GM19463 (cell line): ENCODE measurements at regions not wholly inside any gene's neighbourhood (a gene's known extent, or its start where the extent isn't known, plus 50 kb on each side); places are given as distances from the start of the nearest gene placed in this dataset.

Experiments used
- ATAC-seq: cut with Tn5 transposase; IDR thresholded peaks from one replicate; pipeline ENCODE4 v1.9.1; 2021; ENCODE audit warnings: mild to moderate bottlenecking, moderate library complexity; ENCODE audit not compliant: unreplicated experiment

DNA sequence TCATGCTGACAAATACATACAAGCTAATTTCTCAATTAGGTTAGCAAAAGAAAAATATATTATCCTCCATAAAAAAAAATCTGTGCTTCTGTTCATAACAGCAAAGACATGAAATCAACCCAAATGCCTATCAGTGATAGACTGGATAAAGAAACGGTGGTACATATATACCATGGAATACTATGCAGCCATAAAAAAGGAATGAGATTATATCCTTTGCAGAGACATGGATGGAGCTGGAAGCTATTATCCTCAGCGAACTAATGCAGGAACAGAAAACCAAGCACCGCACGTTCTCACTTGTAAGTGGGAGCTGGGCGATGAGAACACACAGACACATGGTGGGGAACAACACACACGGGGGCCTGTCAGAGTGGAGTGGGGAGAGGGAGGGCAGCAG is 84.0 kb upstream of the PALMD start:
- no peak for ATAC-seq

DNA sequence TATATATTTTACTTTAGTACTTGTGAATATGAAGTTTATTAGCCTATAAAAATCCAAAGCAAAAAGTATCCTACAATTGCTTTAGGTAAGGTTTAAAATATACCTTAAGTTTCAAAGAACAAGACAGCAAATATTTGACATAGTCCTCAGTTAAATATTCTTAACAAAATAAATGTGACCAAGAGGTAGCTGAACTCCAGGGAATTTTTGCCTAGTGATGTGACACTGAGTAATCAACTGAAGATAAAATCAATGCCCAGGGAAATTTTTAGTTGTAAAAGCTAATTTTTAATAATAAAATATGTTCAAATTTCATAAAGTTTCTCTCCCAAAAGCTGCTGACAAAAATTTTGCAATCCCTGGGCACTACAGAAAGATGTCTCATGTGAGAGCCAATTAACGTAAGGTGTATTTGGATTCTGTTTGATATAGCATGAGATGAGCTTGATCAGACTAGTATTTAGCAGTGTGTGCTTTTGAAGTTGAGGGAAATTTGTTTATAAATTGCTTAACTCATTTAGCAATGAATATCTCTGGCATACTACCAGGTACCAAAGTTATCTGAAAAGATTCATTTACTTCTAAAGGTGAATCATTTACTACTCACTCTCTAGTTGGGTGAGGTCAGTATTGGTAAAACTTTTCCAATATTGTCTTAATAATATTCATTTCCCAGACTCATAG is 80.2 kb upstream of the PALMD start:
- no peak for ATAC-seq

DNA sequence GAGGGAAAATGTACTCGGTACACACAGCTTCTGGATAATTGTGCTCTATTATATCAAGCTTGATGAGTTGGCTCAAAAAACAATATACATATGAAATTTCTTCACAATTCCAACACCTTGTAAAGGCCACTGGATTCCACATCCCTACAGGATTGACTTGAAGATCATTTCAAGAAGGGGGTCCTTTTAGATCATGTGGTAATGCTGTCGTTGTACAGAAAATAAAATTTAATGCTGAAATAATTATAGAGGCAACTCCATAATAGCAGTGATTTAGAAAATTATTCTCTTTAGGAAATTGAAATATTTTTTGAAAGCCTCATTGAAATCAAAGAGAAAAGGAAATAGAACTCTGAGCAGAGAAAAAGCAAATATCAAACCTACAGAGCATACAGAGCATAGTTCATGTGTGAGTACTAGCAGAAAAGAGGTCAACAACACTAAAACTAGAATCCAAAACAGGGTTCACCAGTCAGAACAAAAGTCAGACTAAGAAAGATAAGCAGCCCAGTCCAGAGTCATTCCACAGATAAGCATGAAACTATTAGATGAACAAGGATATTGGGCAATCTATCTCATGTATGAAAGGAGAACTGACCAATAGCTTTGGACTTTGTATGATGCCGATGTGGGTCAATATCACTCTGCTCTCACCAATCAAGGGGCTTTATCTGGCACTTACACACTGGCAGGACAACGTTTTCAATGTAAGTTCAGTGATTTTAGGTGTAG is 79.5 kb upstream of the PALMD start:
- ATAC-seq = no peak

DNA sequence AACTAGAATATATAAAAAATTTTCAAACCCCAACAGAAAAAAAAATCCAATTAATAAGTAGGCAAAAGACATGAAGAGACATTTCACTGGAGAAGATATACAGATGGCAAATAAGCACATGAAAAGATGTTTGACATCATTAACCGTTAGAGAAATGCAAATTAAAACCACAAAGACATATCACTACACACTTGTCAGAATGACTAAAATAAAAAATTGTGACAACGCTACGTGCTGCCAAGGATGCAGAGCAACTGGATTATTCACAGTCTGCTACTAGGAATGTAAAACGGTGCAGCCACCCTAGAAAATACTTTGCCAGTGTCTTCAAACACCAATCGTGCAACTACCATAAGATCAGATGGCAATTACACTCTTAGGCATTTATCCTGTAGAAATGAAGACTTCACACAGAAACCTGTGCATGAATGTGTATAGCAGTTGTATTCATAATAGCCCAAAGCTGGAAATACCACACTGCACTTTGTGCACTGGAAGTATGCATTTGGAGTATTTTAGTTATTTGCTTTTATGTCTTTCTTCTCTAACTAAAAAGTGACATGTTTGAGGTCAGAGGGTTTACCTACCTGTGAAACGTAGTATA is 75.3 kb upstream of the PALMD start:
- ATAC-seq = no peak

DNA sequence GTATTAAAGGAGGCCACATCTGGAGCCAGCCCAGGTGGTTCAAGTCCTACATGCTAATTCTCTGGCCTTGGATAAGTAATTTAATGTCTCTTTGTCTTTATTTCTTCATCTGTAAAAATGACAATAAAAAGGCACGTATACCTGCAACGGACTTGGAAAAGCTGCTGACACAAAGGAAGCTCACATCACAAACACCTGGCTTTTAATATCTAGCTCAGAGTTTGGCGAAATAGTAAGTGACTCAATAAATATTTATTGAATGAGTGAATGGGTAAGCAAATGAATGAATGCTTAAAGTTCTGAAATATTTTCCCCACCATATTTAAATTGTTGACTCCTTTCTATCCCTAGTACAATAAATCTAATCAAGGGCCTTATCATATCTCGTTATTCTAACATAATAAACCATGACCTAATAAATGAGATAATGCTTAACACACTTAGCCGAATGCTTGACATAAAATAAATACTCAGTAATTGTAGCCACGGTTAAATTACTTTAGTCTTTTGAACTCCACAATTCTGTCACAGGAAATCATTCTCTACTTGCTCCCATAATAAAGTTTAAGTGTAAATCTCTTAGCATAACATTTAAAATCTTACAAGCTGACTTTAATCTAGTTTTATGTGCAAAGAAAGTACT is 74.7 kb upstream of the PALMD start:
- no peak for ATAC-seq

DNA sequence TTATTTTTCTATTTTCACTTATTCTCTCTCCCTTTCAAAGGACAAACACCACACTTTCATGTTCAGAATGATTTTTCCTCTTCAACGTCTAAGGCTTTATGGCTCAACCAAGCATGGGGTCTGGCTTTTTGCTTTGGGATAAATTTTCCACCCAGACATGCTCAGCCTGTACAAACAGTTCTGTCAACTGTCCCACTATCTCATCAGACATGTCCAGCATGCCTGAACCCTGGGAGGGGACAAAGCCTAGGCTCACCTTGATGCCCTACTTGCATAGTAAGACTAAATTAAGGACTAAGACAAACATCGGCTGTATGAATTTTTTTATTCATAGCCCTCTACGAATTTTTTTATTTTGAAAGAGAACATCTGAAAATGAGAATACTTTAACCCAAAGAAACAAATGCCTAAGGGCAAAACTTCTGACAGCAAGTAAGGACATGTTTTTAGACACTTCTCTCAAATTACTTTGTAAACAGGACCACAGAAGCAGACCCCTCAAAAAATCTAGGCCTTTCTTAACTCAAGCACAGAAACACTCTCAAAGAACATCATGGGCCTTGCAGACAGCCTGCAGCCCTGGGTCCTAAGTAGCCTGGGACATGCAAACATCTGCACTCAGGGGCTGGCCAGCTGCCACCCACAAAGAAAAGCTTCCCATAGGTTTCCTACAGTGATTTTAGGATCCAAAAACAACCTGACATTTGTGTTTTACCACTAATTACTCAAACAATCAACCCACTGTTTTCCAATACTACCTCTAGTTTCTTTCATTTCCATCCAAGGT is 72.3 kb upstream of the PALMD start:
- no peak for ATAC-seq

DNA sequence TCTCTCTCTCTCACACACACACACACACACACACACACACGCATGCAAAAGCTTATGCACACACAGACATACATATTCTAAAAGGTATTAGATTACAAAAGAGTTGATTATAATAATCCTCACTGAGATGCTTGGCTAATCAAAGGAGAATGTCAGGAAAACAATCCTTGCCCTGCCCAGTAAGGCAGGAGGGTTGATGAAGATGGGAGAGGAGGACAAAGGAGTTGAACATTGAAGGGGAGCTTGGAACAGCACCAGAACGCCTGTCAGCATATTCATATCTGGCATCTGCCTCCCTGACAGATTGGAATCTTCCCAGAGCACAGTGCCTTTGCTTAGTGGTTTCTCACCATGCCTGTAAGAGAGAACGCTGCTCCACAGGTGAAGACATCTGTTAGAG is 68.6 kb upstream of the PALMD start:
- no peak for ATAC-seq

DNA sequence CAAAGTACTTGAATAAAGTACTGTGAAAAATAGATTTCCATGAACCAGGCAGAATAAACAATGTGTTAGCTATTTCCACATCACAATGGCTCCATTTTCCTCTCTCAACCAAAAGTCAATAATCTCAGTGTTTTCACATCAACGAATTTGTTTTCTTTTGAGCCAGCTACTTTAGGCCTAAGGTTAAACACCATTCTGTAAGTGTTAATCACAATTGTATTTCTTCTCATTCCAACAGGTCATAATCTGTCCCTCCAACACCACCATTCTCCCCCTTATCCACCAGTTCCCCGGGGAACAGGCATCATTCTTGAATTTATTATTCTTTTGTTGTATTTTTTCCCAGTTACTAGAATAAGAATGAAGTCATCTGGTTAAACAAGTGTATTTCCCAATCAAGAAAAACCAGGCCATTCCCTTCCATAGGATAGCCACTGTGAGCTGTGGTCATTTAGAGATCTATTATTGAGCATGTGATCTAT is 66.2 kb upstream of the PALMD start:
- no peak for ATAC-seq

DNA sequence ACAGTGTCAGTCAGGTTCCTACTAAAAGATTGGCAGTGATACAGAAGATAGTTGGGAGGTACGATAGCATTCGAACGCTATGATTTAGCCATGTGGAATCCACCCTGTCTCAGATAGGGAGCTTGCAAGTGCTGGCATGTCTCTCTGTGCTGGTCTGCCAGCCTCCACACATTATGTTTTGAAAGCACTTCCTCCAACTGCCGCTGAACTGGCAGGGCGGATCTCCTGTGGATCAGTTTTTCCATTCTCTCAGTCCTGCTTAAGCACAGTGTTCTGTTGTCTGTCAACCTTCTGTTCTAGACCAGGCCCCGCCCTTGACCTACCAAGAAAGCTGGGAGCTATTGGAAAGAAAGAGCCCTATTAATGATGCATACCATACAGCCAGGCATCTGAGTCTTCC is 65.5 kb upstream of the PALMD start:
- ATAC-seq = no peak

DNA sequence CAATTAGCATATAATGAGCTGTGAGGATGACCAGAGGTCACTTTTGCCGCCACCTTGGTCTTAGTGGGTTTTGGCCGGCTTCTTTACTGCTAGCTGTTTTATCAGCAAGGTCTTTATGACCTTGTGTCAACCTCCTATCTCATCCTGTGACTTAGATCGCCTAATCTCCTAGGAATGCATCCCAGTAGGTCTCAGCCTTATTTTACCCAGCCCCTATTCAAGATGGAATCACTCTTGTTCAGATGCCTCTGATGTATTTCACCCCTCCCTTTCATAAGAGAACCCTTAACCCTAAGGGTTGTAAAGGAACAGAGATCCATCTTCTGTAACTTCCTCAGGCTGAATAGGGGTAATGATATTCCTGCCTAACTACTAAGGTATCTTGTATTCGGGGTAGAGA is 58.9 kb upstream of the PALMD start:
- no peak for ATAC-seq

DNA sequence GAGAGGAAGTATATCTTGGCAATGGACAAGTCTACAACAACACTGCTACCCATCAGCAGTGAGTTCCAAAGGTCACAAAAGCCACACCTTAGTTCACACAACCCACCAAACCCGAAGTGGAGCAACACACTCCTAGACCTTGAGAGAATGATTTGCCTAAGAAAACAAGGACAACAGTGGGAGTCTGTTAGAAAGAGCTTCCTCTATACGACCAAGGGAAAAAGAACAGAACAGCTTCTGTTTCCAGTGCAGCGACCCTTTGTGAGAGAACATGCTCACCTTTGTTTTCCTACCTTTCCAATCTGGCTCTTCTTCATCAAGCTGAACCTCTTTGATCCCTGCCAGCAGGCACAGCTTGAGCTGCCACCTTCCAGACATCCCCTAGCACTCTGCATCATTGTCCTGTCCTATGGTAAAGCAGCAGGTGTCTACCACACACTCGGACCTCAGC is 56.7 kb upstream of the PALMD start:
- ATAC-seq = no peak

DNA sequence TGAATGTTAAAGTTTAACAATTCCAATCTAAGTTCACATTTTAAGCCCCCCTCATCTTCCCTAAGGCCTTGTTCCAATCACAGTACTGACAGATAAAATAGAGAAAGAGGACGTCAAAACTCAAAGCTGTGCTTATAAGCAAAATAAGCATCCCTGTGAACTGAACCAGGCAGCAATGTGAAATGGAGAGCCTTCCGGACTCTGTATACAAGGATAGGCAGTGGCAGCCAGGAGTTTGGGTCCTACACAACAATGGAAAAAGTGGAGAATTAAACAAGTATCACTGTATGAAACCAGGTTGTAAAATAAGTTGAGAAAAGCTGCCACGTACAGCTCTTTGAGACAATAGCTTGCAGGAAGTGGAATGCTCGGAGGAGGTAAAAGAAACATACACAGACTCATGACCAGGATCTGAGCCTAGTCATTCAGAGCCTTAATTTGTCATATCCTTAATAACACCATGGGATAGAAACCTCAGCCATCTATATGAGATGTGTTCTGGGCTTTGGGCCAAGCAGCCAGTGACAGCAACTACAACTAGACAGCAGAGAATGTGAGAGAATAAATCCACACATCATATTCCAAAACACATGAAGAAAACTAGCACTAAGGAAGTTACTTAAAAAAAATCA is 55.2 kb upstream of the PALMD start:
- no peak for ATAC-seq

DNA sequence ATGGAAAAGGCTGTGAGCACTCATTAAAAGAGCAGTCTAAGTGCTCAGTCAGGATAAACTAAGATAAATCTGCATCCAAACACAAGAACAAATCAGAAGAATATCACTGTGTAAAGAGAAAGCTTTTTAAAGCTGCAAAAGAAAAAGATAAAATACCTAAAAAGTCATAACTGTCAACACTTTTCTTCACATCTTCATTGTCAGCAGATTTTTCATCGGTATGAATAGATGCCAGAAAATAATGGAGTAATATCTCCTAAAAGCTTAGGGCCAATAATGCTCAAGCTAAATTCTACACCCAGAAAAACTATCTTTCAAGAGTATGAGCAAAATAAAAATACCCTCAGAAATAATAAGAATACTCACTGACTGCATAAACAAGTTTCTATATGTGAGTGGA is 54.0 kb upstream of the PALMD start:
- ATAC-seq = no peak

DNA sequence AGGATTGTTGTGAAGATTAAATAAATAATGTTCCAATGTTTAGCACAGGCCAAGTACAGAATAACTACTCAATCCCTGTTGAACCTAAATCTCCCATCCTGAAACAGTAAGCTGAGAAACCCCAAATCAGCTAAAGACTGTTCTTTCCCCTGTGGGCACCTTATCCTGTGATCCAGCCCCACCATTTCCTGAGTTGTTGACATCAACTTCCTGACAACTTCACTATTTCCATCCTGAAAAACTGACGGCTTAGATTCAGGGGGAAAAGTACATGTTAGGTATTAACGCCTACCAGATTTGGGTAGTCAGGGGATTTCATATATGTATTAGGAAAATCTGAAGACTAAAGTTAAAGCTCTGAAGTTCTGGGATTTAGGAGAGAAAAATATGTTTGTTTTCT is 51.7 kb upstream of the PALMD start:
- no peak for ATAC-seq

DNA sequence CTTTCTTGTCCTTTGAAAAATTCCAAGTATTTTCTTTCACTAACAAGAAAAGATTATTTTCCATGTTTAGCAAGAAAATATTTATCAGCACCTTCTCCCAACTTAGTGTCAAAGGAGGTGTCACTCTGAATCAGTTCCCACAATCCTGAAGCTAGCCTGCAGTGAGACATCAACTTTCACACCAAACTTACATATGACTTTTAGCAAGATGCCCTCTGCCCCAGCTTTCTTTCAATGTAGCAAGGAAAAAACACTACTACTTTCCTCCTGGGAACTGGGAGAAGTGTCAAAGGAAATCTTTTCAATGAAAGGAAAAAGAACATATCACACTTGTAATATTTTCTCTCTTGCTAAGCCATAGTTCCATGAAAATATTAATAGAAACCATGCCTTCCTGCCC is 50.9 kb upstream of the PALMD start:
- ATAC-seq = no peak

DNA sequence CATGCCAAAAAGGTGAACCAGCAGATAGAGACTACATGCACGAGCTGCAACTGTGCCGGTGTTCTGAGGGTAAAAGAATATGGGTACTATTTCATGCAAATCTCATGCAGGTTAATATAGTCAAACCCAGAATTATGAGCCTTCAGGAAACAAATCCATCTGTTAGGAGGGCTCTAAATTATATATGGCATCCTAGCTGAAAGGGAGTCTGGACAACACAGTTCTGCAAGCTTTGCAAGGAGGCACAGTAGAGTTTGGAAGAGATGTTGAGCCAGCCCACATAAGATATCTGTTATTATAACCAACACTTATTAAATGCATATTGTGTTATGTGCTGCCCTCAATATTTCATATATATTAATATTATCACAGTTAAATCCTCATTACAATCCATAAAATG is 50.5 kb upstream of the PALMD start:
- no peak for ATAC-seq
